GM19328 (cell line): ENCODE measurements at regions not wholly inside any gene's neighbourhood (a gene's known extent, or its start where the extent isn't known, plus 50 kb on each side); places are given as distances from the start of the nearest gene placed in this dataset.

Experiments used
- ATAC-seq: cut with Tn5 transposase; IDR thresholded peaks from one replicate; pipeline ENCODE4 v1.9.1; 2021; ENCODE audit warnings: mild to moderate bottlenecking, moderate library complexity; ENCODE audit not compliant: unreplicated experiment

DNA sequence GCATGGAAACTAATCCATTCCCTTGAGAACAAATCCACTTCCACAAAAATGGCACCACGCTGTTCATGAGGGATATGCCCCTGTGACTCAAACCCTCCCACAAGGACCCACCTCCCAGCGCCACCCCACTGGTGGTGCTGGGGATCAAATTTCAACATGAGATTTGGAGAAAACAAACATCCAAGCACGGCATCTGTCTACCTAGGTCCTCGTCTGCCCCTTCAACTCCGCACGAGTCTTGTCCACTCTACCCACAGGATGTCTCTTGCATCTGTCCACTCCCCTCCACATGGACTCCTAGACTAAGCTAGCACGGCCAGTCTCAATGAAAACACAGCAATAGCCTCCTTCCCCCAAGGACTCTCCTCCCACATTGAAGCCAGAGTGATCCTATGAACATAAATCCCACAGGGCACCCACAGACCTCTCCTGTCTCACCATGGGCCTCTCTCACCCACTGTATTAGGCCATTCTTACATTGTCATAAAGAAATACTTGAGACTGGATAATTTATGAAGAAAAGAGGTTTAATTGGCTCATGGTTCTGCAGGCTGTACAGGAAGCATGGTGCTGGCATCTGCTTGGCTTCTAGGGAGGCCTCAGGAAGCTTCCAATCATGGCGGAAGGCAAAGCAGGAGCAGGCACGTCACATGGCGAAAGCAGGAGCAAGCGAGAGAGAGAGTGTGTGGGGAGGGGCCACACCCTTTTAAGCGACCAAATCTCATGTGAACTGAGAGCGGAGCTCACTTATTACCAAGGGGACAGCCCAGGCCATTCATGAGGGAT, 101.4 kb downstream of the TOMM20 start:
- ATAC-seq: no peak

DNA sequence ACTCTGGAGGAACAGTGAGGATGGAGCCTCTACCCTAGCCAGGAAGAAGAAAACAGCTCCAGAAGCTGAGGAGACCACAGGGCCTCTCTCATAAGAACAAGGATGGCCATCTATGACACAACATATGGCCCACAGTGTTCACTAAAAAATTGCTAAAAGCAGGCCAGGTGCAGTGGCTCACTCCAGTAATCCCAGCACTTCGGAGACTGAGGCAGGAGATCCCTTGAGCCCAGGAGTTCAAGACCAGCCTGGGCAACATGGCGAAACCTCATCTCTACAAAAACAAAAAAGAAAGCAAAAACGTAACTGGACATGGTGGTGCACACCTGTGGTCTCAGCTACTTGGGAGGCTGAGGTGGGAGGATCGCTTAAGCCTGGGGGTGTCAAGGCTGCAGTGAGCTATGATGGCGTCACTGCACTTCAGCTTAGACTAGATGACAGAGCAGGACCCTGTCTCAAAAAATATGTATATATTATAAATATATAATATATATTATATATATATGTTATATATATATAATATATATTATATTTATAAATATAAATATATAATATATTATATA, 103.1 kb downstream of the TOMM20 start:
- ATAC-seq: no peak

DNA sequence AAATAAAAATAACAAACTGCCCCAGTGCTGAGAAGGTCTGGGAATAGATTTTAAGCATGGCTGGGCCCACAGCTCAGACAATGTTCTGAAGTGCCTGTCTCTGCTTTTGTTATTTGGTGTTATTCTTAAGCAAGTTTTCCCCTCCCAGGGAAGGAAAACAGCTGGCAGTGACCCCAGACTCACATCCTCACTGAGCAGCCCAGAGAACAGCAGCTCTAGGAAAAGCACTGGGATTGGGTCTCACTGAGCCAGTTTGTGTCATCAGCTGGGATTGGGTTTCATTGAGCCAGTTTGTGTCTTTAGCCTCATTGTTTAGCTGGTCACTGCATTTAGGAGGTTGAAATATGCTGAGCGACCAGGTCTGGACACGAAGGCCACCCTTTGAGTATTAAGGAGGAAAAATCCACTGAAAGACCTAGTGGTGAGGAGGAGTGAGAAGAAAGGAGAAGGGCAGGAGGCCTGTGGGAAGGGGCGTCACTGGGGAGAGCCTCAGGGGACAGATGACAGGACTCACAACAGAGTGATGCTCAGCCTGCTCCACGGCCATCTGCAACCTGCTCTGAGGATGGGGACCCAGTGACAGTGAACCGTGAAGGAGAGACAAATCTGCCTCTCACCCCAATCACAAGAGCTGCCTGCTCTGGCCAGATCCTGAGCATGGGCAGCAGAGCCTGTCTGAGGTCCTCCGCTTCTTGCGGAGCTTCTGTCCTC, 103.8 kb downstream of the TOMM20 start:
- no peak for ATAC-seq

DNA sequence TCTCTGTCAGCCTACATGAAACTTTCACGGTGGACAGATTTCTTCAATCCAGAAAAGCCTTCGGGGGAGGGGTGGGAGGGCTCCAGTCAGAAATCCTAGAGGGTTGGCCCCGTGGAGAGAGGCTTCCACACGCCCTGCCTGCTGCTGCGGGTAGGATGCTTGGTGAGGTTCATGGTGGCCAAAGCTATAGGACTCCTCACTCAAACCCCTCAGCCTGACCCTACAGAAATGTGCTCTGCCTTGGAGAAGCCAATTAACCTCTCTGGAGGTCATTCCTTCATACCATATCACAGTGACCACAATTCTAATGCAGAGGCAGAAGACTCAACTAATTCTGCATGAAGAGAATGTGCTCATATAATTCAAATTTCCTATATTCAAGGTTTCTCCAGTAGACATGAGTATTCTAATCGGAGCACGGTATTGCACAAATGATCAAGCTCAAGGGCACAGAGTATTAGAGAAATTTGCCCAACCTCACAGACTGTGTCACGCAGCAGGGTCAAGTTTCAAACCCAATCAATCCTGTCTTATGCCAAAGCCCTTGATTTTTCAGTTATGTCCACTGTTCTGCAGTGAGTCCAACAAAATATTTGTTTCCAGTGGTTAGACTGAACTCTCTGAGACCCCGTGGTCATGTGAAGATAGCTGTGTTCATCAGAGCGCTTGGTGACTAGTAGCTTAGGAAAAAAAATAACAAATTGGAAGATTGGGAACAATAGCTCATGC, 104.8 kb downstream of the TOMM20 start:
- no peak for ATAC-seq

DNA sequence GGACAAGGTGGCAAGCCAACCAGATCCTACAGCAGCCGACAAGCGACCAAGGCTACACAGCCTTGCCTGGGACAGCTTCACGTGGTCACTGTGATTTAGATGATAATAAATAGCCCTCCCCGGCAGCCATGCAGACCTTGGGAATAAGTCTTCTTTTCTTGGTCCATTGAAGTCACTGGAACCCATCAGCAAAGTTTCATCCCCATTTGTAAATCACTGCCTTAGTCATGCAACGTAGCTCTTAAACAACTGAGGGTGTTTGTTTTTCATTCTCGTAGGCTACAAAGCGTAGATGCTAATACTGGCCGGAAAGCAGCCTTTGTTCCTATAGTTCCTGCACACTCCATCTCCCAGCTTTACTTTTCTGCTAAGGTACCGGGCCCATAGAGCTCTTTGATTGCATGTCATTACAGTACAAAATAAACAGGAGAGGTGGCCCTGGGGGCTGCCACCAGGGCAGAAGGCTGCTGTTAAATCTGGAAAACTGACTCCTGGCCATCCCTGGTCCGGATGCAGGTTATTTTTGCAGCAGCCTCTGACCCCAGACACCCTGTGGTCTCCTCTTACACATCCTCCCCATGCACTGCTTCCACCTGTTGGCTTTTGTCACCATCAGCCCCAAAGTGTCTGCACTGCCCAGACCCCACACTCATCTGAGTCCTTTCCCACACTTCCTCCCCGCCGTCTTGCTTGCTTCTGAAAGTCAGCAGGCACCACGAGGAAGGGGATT, 105.5 kb downstream of the TOMM20 start:
- ATAC-seq: no peak

DNA sequence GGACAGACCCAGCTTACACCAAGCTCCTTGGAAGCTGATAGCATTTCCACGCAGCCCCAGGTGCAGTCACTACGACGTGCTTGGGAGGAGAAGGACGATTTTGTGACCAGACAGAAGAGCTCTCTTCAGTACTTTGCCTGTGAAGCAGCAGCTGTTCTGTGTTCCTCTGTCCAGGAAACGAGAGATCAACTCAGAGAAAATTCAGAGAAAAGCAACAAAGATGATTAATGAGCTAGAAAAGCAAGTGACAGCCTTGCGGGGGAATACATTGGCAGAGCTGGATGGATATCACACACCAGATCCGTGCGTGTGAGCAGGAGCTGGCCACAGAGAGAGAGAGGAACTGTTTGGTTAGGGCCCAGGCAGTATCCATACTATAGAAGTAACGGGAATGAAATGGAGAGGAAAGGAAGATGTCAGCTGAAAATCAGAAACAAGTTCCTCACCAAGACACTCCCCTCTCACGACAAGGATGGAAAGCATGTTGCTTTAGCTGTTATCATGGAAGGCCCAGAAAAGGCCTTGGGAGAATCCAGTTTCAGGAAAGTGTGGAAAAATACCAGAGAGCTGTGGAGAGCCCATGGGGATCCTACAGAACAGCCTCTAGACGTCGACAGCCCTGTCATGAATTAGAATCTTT, 106.2 kb downstream of the TOMM20 start:
- ATAC-seq: no peak

DNA sequence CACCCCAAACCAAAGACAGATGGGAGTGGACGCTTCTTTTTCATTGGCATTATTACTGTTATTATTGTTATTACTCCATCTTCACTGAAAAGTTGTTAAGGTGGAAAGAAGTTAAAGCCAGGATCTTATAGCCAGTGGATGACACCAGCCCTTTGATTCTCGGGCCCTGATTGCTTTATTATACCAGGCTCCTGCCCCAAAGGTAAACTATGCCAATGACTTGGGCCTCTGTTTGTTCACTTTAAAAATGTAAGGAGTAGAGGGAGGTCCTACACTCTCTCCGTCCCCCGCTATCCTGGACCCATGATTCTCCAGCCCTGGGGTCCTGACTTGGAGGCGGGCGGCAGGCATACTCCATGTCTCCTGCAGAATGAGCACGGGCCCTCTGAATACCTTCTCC, 106.8 kb downstream of the TOMM20 start:
- ATAC-seq: no peak

DNA sequence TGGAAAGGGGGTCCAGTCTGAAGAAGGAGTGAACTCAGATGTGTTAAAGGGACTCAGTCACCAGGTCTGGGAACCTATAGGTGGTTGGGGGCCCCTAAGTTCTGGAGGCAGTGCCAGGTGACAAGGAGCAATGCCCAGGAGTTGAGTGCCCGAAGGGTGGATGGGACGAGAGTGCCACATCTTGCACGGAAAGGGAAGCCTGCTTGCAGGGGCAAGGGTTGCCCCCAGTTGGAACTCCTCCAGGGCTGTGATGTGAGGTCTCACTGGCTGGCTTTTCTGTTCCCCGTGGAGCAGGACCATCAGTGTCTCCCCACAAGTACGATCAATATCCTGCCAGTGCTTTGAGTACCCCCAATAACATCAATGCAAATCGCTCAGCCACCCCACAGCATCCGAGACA, 107.3 kb downstream of the TOMM20 start:
- no peak for ATAC-seq

DNA sequence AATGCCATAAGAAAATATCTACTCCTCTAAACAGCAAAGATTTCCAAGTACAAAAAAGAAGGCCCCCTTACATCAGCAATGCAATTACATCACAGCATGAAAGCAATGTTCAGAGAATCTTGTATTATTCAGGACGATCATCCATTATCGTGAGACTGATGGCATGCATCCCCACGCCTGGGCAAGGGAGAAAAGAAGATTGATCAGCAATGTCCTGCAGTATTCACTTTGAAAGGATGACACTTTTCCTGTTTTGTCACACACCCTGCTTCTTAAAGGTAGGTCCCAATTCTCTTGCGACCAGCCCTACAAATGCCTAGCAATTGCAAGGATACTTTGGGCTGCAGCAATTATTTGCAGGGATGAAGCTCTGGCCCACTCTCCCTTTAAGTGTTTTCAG, 108.7 kb downstream of the TOMM20 start:
- no peak for ATAC-seq

DNA sequence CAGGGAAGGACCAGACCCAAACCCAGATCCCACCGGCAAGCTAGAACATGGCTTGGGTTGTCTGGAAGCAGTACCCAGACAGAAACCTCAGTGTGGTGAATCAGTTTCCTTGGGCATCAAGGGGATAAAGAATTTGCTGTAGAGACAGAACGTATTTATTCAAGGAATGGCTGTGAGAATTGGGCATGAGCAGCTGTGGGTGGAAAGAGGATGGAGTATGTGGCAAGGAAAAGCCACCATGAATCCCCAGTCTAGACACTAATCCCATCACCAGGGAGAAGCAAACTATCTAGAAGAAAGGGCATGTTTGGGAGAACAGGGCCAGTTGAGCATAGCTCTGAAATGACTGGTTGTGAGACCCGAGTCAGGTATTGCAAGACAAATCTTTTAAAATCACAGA, 109.2 kb downstream of the TOMM20 start:
- ATAC-seq: no peak

DNA sequence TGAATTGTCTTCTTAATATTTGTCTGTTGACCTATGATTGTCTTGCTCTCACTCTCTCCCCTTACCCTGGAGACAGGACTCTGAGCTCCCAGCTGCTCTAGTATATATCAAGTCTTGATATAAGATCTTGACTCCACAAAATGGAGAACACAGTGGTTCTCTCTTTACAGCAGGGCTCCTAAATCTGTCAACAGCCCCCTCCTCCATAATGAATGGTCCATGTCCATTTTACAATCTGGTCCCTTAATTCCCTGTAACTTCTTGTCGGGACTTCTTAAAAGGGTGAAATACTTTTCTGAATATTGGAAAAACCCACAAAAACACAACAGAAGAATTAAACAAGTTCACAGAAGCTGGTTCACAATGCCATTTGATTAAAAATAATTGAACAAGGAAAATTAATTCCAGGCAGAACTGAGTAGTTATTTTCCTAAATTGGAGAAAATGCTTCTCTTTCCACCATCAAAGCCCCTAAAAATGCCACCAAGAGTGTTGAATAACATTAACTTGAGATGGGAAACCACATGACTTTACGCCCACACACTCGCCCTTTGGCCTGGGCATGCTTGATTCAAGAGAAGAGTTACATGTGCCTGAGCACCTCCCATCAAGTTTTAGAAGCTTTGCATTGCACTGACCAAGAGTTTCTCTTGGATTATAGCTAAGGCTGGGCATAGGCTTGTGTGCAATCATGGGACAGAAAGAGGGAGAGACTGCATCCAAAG, 109.8 kb downstream of the TOMM20 start:
- no peak for ATAC-seq

DNA sequence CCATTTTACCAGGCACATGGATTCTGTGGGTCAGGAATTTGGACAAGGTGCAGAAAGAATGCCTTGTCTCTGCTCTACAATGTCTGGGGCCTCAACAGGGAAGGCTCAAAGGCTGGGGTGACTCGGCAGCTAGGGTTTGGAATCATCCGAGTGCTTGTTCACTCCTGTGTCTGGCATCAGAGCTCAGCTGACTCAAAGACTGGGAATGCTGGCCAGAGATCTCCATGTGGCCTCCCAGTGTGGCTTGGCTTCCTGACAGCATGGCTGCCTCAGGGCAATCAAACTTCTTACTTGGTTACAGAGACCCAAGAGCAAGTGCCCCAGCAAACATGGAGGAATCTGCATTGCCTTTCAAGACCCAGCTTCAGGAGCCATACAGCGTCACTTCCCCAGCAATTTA, 110.5 kb downstream of the TOMM20 start:
- no peak for ATAC-seq

DNA sequence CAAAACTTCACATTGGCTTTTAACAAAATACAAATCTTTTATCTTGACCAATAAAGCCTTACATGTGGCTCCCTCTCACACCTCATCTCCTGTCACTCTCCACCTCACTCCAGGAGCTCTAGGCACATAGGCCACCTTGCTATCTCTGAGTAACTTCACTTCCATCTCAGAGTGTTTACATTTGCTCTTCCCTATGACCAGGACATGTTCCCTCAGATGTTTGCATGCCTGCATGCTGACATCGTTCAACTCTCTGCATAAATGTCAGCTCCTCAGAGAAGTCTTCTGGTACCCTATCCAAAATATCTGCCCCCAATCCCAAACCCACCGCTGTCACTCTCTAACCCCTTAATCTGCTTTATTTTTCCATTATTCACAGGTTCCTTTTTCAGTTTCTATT, 110.9 kb downstream of the TOMM20 start:
- no peak for ATAC-seq

DNA sequence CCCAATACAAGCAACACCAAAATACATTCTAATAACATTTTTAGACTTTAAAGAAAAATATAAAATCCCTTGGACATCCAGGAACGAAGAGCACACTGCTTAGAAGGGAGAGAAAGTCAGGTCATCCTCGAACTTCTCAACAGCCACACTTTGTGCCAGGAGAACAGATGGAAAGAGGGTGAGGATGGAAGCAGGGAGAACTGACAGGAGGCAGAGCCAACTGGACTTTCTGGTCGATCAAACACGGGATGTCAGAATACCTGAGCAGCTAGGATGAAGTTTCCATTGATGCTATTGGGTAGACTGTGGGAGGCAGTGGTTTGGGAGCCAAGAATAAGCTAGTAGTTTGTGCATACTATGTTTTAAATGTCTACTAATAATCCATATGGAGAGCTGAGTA, 111.4 kb downstream of the TOMM20 start:
- ATAC-seq: no peak

DNA sequence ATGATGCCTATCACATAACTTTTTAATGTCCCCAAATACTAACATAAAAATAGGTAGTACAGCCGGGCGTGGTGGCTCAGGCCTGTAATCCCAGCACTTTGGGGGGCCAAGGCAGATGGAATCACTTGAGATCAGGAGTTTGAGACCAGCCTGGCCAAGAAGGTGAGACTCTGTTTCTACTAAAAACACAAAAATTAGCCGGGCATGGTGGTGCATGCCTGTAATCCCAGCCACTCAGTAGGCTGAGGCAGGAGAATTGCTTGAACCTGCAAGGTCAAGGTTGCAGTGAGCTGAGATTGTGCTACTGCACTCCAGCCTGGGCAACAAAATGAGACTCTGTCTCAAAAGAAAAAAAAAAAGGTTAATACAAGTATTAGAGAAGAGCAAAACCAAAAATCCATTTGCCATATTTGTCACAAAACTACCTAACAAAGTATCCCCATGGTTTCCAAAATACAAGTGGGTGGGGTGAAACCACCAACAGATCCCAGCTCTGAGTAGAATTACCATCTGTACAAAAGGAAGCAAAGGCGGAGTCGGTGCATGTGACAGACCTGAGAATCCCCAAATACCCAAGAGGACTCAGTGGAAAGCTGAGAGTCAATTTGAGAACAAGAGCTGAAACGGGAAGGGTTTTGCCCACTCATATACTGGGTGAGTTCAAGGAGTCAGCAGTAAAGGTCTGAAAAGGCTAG, 113.2 kb downstream of the TOMM20 start:
- ATAC-seq: peak; percentile 27

DNA sequence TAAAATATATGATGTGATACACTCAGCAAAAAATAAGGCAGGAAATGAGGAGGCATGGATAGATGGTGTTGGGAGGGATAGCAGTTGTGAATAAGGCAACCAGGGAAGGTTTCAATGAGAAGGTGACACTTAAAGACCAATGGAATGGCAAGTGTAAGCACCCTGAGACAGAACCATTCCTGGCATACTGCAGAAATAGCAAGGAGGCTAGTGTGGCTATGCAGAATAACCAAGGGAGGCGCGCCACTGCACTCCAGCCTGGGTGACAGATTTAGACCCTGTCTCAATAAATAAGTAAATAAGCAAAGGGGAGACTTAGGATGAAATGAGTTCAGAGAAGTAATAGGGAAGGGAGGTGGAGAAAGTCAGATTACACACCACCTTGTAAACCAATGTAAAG, 113.9 kb downstream of the TOMM20 start:
- ATAC-seq: no peak

DNA sequence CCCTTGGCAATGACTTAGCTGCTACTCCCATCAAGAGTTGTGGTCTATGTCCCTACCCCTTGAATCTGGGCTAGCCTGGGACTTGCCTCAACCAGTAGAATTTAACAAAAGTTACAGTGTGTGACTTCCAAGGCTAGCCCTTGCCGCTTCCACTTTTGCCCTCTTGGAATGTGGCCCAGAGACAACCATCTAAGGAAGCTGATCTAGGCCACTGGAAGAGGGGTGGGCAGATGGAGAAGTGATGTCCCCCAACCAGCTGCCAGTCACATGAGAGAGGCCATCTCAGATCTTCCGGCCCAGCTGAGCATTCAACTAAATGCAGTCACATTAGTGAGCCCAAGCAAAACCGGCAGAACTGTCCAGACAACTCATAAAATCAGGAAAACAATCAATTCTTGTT, 115.1 kb downstream of the TOMM20 start:
- no peak for ATAC-seq

DNA sequence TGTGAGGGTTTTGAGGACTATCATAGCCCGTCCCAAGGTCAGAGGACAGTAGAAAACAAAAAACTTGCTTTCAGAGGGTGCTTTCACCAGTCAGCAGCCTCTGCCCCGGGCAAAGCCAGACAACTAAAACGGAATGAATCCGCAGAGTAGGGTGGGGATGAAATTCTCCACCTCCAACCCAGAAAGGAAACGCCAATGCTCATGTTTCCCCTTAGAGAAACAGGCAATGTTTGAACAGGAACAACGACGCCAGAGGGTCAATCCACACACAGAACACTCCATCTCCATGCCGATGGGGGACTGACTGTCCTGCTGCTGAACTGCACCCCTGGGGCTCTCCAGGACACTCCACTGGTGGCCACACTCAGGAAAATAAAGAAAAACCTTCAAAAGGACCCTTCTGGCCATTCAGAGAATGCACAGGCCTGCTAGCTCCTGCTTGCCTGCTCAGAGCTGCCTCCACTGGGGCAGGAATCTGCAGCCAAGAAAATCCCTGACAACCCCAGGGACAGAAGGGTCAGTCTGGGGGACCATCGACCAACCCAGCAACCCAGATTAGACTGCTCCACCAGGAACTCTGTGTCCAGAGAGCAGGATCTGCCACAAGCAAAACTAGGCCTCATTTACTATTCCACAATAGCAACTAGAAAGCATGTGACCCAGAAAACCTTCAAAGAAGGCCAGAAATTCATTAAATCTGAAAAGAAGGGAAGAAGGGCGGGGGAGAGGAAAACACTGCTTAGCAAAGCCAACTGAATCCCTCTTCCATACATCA, 116.0 kb downstream of the TOMM20 start:
- no peak for ATAC-seq
